Fibroblast of lung (primary cell): ENCODE measurements at regions not wholly inside any gene's neighbourhood (a gene's known extent, or its start where the extent isn't known, plus 50 kb on each side); places are given as distances from the start of the nearest gene placed in this dataset.
"Not testable (repeated sequence)": the region's sequence is repeated elsewhere in the genome, so short reads cannot be mapped to it uniquely, and the experiment has no call there.

Experiments
- DNase-seq, 2 donors: peaks; one replicate each; pipeline versions ENCODE4 v3.0.0 to v3.0.0-alpha.2; 2010; ENCODE audit warnings: low read depth in 2 of 2
- H2AFZ ChIP-seq: 2 replicates; pipeline ENCODE4 v1.5.1; 2012; ENCODE audit warnings: low read length, control low read depth, inconsistent platforms
- H3K27ac ChIP-seq: 2 replicates; pipeline ENCODE4 v1.5.1; 2011; ENCODE audit warnings: low read length, control low read depth; ENCODE audit not compliant: insufficient read depth
- H3K27me3 ChIP-seq: 2 replicates; pipeline ENCODE4 v1.5.1; 2011; ENCODE audit warnings: mild to moderate bottlenecking, low read length; ENCODE audit not compliant: control insufficient read depth, insufficient read depth
- H3K36me3 ChIP-seq: 2 replicates; pipeline ENCODE4 v1.5.1; 2011; ENCODE audit warnings: low read length; ENCODE audit not compliant: control insufficient read depth, insufficient read depth
- H3K4me1 ChIP-seq: 2 replicates; pipeline ENCODE4 v1.5.1; 2011; ENCODE audit warnings: low read length; ENCODE audit not compliant: control insufficient read depth, insufficient read depth; ENCODE audit errors: extremely low read depth
- H3K4me2 ChIP-seq: 2 replicates; pipeline ENCODE4 v1.5.1; 2011; ENCODE audit warnings: low read length, control low read depth; ENCODE audit not compliant: insufficient read depth; ENCODE audit errors: extremely low read depth
- H3K4me3 ChIP-seq, 4 experiments: fragments of 200-600 bp in 1 of 4; sonication (generic) in 1 of 4; replicated peaks in 1 of 4; 2 replicates each; pipeline ENCODE4 v1.5.1; 2011 to 2016; ENCODE audit warnings: low read length in 4 of 4, low read depth in 3 of 4, mild to moderate bottlenecking in 3 of 4, control low read depth in 2 of 4, inconsistent platforms in 1 of 4, mixed read lengths in 1 of 4; ENCODE audit not compliant: insufficient read depth in 1 of 4; ENCODE audit errors: control extremely low read depth in 1 of 4
- H3K79me2 ChIP-seq: 2 replicates; pipeline ENCODE4 v1.5.1; 2012; ENCODE audit warnings: mild to moderate bottlenecking, low read length, inconsistent platforms; ENCODE audit not compliant: control insufficient read depth, insufficient read depth
- H3K9ac ChIP-seq: 2 replicates; pipeline ENCODE4 v1.5.1; 2011; ENCODE audit warnings: mild to moderate bottlenecking, low read length, control low read depth; ENCODE audit not compliant: insufficient read depth
- H3K9me3 ChIP-seq: 2 replicates; pipeline ENCODE4 v1.5.1; 2012; ENCODE audit warnings: low read depth, low read length; ENCODE audit not compliant: control insufficient read depth, insufficient read depth
- H4K20me1 ChIP-seq: 2 replicates; pipeline ENCODE4 v1.5.1; 2011; ENCODE audit warnings: low read length; ENCODE audit not compliant: control insufficient read depth, insufficient read depth; ENCODE audit errors: extremely low read depth
- CTCF ChIP-seq, 2 donors: IDR thresholded peaks in 1 of 2; conservative IDR thresholded peaks in 1 of 2; 1 replicate in 1 of 2; 2 replicates in 1 of 2; pipeline ENCODE4 v1.5.1; 2011 to 2012; ENCODE audit warnings: low read length in 2 of 2, control low read depth in 1 of 2, inconsistent platforms in 1 of 2, low read depth in 1 of 2, mild to moderate bottlenecking in 1 of 2
- EZH2 ChIP-seq: IDR thresholded peaks from 2 replicates; pipeline ENCODE4 v1.5.1; 2012; ENCODE audit warnings: low read length, control low read depth, mild to moderate bottlenecking; ENCODE audit errors: missing control alignments

- no peaks in the 10 kb centered on the region for H3K4me1 ChIP-seq
- no peaks in the 10 kb centered on the region for H3K36me3 ChIP-seq
- no peaks in the 10 kb centered on the region for H3K9me3 ChIP-seq
- H3K9ac ChIP-seq, result no peak overlapping the region
- DNase-seq, result no peak
- no peak overlapping the region for H3K4me3 ChIP-seq
- no peaks in the 10 kb centered on the region for H4K20me1 ChIP-seq
- H3K79me2 ChIP-seq, result no peaks in the 10 kb centered on the region
- no peak overlapping the region for H3K27ac ChIP-seq
- no peak overlapping the region for H2AFZ ChIP-seq
- TF ChIP-seq CTCF (conservative IDR thresholded peaks at IDR 0.05 in 1 of 2, IDR thresholded peaks at IDR 0.05 in 1 of 2; ENCODE audit: low read depth in 1 of 2, low read length in 2 of 2), result no peak
- TF ChIP-seq EZH2, result no peak
- no peak overlapping the region for H3K4me2 ChIP-seq
- H3K27me3 ChIP-seq, result no peaks in the 10 kb centered on the region
Measured at GRCh38 chr7:13117592-13117991, 430.2 kb downstream of the ARL4A start.

- not testable (repeated sequence) for H3K79me2 ChIP-seq, H3K4me3 ChIP-seq, H3K4me2 ChIP-seq, H3K27ac ChIP-seq, H3K36me3 ChIP-seq, H3K4me1 ChIP-seq, H2AFZ ChIP-seq, H3K27me3 ChIP-seq, DNase-seq, H4K20me1 ChIP-seq, H3K9me3 ChIP-seq, H3K9ac ChIP-seq
Measured at GRCh38 chr7:13124629-13125028, 437.2 kb downstream of the ARL4A start.

GRCh38 chr7:13126347-13126746 lies 438.9 kb downstream of the ARL4A start:
- H3K36me3 ChIP-seq, result no peaks in the 10 kb centered on the region
- H4K20me1 ChIP-seq, result no peaks in the 10 kb centered on the region
- no peak overlapping the region for H3K4me3 ChIP-seq
- H3K4me2 ChIP-seq, result no peak overlapping the region
- no peaks in the 10 kb centered on the region for H3K27me3 ChIP-seq
- no peak overlapping the region for H2AFZ ChIP-seq
- H3K79me2 ChIP-seq, result no peaks in the 10 kb centered on the region
- no peak overlapping the region for H3K27ac ChIP-seq
- H3K9ac ChIP-seq, result no peak overlapping the region
- no peak for TF ChIP-seq EZH2
- no peak for TF ChIP-seq CTCF (conservative IDR thresholded peaks at IDR 0.05 in 1 of 2, IDR thresholded peaks at IDR 0.05 in 1 of 2; ENCODE audit: low read depth in 1 of 2, low read length in 2 of 2)
- no peak for DNase-seq
- no peaks in the 10 kb centered on the region for H3K4me1 ChIP-seq
- H3K9me3 ChIP-seq, result no peaks in the 10 kb centered on the region

GRCh38 chr7:13130321-13130720 lies 442.9 kb downstream of the ARL4A start:
- no peak overlapping the region for H2AFZ ChIP-seq
- no peak overlapping the region for H3K4me2 ChIP-seq
- no peaks in the 10 kb centered on the region for H4K20me1 ChIP-seq
- H3K9ac ChIP-seq, result no peak overlapping the region
- no peak overlapping the region for H3K4me3 ChIP-seq
- TF ChIP-seq EZH2 (no peak), CTCF (conservative IDR thresholded peaks at IDR 0.05 in 1 of 2, IDR thresholded peaks at IDR 0.05 in 1 of 2; ENCODE audit: low read depth in 1 of 2, low read length in 2 of 2) (no peak)
- H3K9me3 ChIP-seq, result no peaks in the 10 kb centered on the region
- no peaks in the 10 kb centered on the region for H3K79me2 ChIP-seq
- peak in 1 of 2 donors; percentile 51 for DNase-seq
- H3K27ac ChIP-seq, result no peak overlapping the region
- H3K27me3 ChIP-seq, result no peaks in the 10 kb centered on the region
- no peaks in the 10 kb centered on the region for H3K4me1 ChIP-seq
- H3K36me3 ChIP-seq, result no peaks in the 10 kb centered on the region

- H3K36me3 ChIP-seq, H2AFZ ChIP-seq, H3K9ac ChIP-seq, H3K4me1 ChIP-seq, H4K20me1 ChIP-seq, H3K9me3 ChIP-seq, H3K27me3 ChIP-seq, H3K4me3 ChIP-seq, H3K4me2 ChIP-seq, H3K27ac ChIP-seq, H3K79me2 ChIP-seq, DNase-seq: not testable (repeated sequence)
Measured at GRCh38 chr7:13130906-13131305, 443.5 kb downstream of the ARL4A start.
